Ishikawa (cell line): ENCODE measurements at regions not wholly inside any gene's neighbourhood (a gene's known extent, or its start where the extent isn't known, plus 50 kb on each side); places are given as distances from the start of the nearest gene placed in this dataset.

Experiments used
- CEBPB ChIP-seq: IDR thresholded peaks from 2 replicates; pipeline ENCODE4 v1.6.1; 2012
- CREB1 ChIP-seq: IDR thresholded peaks from 2 replicates; pipeline ENCODE4 v1.6.1; 2012; ENCODE audit warnings: low read depth
- EGR1 ChIP-seq: IDR thresholded peaks from 2 replicates; pipeline ENCODE4 v1.6.1; 2012
- EP300 ChIP-seq: IDR thresholded peaks from 2 replicates; pipeline ENCODE4 v1.6.1; 2012; ENCODE audit warnings: borderline replicate concordance
- FOXM1 ChIP-seq: IDR thresholded peaks from 2 replicates; pipeline ENCODE4 v1.6.1; 2012; ENCODE audit warnings: low read depth, borderline replicate concordance
- NFIC ChIP-seq: IDR thresholded peaks from 2 replicates; pipeline ENCODE4 v1.6.1; 2012
- RAD21 ChIP-seq: IDR thresholded peaks from 2 replicates; pipeline ENCODE4 v1.6.1; 2012; ENCODE audit warnings: low read depth
- TAF1 ChIP-seq: IDR thresholded peaks from 2 replicates; pipeline ENCODE4 v1.6.1; 2012; ENCODE audit warnings: low read depth, mild to moderate bottlenecking
- TCF12 ChIP-seq: IDR thresholded peaks from 2 replicates; pipeline ENCODE4 v1.6.1; 2012; ENCODE audit warnings: low read depth
- TEAD4 ChIP-seq: IDR thresholded peaks from 2 replicates; pipeline ENCODE4 v1.6.1; 2012
- YY1 ChIP-seq: IDR thresholded peaks from 2 replicates; pipeline ENCODE4 v1.6.1; 2012; ENCODE audit warnings: low read depth
- ZBTB7A ChIP-seq: IDR thresholded peaks from 2 replicates; pipeline ENCODE4 v1.6.1; 2012; ENCODE audit warnings: low read depth
- TF ChIP-seq, protein P1 (sequence below): IDR thresholded peaks from 2 replicates; pipeline ENCODE4 v1.6.1; 2012; ENCODE audit warnings: low read depth, mild to moderate bottlenecking
- TF ChIP-seq, protein P2 (sequence below): IDR thresholded peaks from 2 replicates; pipeline ENCODE4 v1.6.1; 2012
- TF ChIP-seq, protein P3 (sequence below): IDR thresholded peaks from 2 replicates; pipeline ENCODE4 v1.6.1; 2012

GRCh38 chr14:86673523-86673969 is 1143.6 kb downstream of the FLRT2 start:
- TF ChIP-seq, protein P1, sequence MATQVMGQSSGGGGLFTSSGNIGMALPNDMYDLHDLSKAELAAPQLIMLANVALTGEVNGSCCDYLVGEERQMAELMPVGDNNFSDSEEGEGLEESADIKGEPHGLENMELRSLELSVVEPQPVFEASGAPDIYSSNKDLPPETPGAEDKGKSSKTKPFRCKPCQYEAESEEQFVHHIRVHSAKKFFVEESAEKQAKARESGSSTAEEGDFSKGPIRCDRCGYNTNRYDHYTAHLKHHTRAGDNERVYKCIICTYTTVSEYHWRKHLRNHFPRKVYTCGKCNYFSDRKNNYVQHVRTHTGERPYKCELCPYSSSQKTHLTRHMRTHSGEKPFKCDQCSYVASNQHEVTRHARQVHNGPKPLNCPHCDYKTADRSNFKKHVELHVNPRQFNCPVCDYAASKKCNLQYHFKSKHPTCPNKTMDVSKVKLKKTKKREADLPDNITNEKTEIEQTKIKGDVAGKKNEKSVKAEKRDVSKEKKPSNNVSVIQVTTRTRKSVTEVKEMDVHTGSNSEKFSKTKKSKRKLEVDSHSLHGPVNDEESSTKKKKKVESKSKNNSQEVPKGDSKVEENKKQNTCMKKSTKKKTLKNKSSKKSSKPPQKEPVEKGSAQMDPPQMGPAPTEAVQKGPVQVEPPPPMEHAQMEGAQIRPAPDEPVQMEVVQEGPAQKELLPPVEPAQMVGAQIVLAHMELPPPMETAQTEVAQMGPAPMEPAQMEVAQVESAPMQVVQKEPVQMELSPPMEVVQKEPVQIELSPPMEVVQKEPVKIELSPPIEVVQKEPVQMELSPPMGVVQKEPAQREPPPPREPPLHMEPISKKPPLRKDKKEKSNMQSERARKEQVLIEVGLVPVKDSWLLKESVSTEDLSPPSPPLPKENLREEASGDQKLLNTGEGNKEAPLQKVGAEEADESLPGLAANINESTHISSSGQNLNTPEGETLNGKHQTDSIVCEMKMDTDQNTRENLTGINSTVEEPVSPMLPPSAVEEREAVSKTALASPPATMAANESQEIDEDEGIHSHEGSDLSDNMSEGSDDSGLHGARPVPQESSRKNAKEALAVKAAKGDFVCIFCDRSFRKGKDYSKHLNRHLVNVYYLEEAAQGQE = no peak
- TF ChIP-seq TCF12 = no peak
- TF ChIP-seq NFIC = no peak
- TF ChIP-seq YY1 = no peak
- TF ChIP-seq ZBTB7A = no peak
- no peak for TF ChIP-seq CREB1
- no peak for TF ChIP-seq RAD21
- TF ChIP-seq TAF1 = no peak
- no peak for TF ChIP-seq EP300
- TF ChIP-seq FOXM1 = no peak
- TF ChIP-seq TEAD4 = no peak
- TF ChIP-seq, protein P2, sequence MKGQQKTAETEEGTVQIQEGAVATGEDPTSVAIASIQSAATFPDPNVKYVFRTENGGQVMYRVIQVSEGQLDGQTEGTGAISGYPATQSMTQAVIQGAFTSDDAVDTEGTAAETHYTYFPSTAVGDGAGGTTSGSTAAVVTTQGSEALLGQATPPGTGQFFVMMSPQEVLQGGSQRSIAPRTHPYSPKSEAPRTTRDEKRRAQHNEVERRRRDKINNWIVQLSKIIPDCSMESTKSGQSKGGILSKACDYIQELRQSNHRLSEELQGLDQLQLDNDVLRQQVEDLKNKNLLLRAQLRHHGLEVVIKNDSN = no peak
- TF ChIP-seq, protein P3, sequence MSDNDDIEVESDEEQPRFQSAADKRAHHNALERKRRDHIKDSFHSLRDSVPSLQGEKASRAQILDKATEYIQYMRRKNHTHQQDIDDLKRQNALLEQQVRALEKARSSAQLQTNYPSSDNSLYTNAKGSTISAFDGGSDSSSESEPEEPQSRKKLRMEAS = no peak

GRCh38 chr14:86672080-86672479 is 1142.1 kb downstream of the FLRT2 start:
- TF ChIP-seq CEBPB (no peak), FOXM1 (no peak), EP300 (no peak), YY1 (no peak), TEAD4 (no peak), ZBTB7A (no peak), EGR1 (no peak), TCF12 (no peak)
- TF ChIP-seq, protein P1 = no peak
- TF ChIP-seq, protein P2 = no peak
- TF ChIP-seq, protein P3 = no peak

DNA sequence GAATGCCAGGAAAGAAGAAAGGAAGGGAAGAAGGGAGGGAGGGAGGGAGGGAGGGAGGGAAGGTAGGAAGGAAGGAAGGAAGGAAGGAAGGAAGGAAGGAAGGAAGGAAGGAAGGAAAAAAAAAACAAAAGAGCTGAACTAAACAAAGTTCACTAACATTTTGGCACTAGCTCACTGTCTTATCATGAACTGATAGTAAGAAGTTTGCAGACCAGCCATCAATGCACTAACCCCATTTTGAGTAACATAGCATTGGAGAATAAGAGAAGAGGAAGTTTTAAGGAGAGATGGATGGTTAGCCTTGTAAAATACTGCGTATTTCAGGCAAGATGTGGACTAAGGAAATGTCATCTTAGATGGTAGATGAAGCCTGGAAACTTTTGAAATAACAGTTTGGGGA is 1136.0 kb downstream of the FLRT2 start:
- TF ChIP-seq TCF12 (no peak), RAD21 (no peak), CREB1 (no peak), YY1 (no peak), ZBTB7A (no peak), TAF1 (no peak), TEAD4 (no peak), NFIC (no peak), CEBPB (no peak), EP300 (no peak), FOXM1 (no peak), EGR1 (no peak)
- TF ChIP-seq, protein P3 = no peak
- TF ChIP-seq, protein P2 = no peak
- TF ChIP-seq, protein P1 = no peak

DNA sequence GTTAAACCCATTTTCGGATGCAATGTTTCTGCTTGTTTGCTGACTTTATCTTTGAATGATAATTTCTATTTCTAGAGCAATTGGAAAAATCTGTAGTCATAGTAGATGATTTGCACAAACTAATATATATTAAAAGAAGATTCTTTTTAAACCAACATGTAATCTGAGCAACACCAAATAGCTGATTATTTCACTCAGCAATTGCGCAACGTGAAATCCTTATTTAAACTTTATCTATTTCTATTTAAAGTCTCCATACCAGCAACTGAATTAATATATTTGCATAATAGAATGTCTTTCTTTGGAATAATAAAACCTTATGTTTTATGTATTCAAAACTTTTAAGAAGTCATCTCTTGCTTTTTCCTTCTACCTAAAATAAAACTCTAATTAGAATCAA is 1132.4 kb downstream of the FLRT2 start:
- TF ChIP-seq ZBTB7A (no peak), TEAD4 (no peak), TCF12 (no peak), CREB1 (no peak), TAF1 (no peak)
